DND-41 (cell line): ENCODE measurements at regions not wholly inside any gene's neighbourhood (a gene's known extent, or its start where the extent isn't known, plus 50 kb on each side); places are given as distances from the start of the nearest gene placed in this dataset.

ENCODE experiments used
- CTCF ChIP-seq: IDR thresholded peaks from 2 replicates; pipeline ENCODE4 v1.5.1; 2012; ENCODE audit warnings: borderline replicate concordance, low read length, moderate library complexity, mild to moderate bottlenecking; ENCODE audit not compliant: poor library complexity, severe bottlenecking; ENCODE audit errors: extremely low read depth
- EZH2 ChIP-seq: IDR thresholded peaks from 3 replicates; pipeline ENCODE4 v1.6.1; 2012; ENCODE audit warnings: borderline replicate concordance, low read depth, mild to moderate bottlenecking, moderate library complexity, low read length, inconsistent platforms; ENCODE audit not compliant: severe bottlenecking

- TF ChIP-seq EZH2, result no peak
- TF ChIP-seq CTCF, result no peak
Measured at GRCh38 chr5:86493777-86494176, 124.0 kb upstream of the COX7C start.
